A673 (cell line): ENCODE measurements at regions not wholly inside any gene's neighbourhood (a gene's known extent, or its start where the extent isn't known, plus 50 kb on each side); places are given as distances from the start of the nearest gene placed in this dataset.

Experiments
- CTCF ChIP-seq: fragments of 300-800, 200-600 bp; sonication (generic); conservative IDR thresholded peaks from 2 replicates; pipeline ENCODE4 v1.5.1; 2017; ENCODE audit warnings: low read depth, mild to moderate bottlenecking, antibody characterized with exemption, low read length, moderate library complexity, mixed read lengths
- EZH2 ChIP-seq: fragments of 200-600 bp; sonication (generic); IDR thresholded peaks from 2 replicates; pipeline ENCODE4 v1.6.1; 2017; ENCODE audit warnings: borderline replicate concordance, low read depth, mild to moderate bottlenecking, mixed read lengths, antibody characterized with exemption, low read length; ENCODE audit not compliant: poor library complexity, severe bottlenecking

- no peak for TF ChIP-seq CTCF
- no peak for TF ChIP-seq EZH2
Measured at GRCh38 chr9:29060041-29060440, 1486.8 kb upstream of the C9orf72 start.
